CD14-positive monocyte (primary cell): ENCODE measurements at regions not wholly inside any gene's neighbourhood (a gene's known extent, or its start where the extent isn't known, plus 50 kb on each side); places are given as distances from the start of the nearest gene placed in this dataset.

Source experiments
- DNase-seq, 3 donors: peaks; one replicate each; pipeline ENCODE4 v3.0.0-alpha.2; 2011 to 2022
- H2AFZ ChIP-seq: 2 replicates; pipeline ENCODE4 v1.6.0; 2012; ENCODE audit warnings: mild to moderate bottlenecking, low read depth, low read length, inconsistent platforms; ENCODE audit not compliant: insufficient read depth, poor library complexity, severe bottlenecking
- H3K27ac ChIP-seq, 2 donors: 1 replicate in 1 of 2; 2 replicates in 1 of 2; pipeline ENCODE4 v1.5.1; 2012 to 2013; ENCODE audit warnings: low read length in 2 of 2, control low read depth in 1 of 2, inconsistent platforms in 1 of 2, low read depth in 1 of 2, mild to moderate bottlenecking in 1 of 2
- H3K27me3 ChIP-seq, 2 donors: one replicate each; pipeline versions ENCODE4 v1.6.0 to v1.6.1; 2011 to 2013; ENCODE audit warnings: low read length in 2 of 2; ENCODE audit not compliant: control insufficient read depth in 2 of 2, insufficient read depth in 2 of 2
- H3K36me3 ChIP-seq, 2 donors: replicated peaks in 1 of 2; 1 replicate in 1 of 2; 2 replicates in 1 of 2; pipeline versions ENCODE4 v1.5.1 to v1.6.1; 2012 to 2013; ENCODE audit warnings: low read length in 2 of 2, control low read depth in 1 of 2, inconsistent platforms in 1 of 2, mild to moderate bottlenecking in 1 of 2; ENCODE audit not compliant: insufficient read depth in 2 of 2, control insufficient read depth in 1 of 2
- H3K4me1 ChIP-seq, 2 donors: 1 replicate in 1 of 2; 2 replicates in 1 of 2; pipeline versions ENCODE4 v1.5.1 to v1.6.1; 2012 to 2013; ENCODE audit warnings: low read length in 2 of 2, control low read depth in 1 of 2, inconsistent platforms in 1 of 2, mild to moderate bottlenecking in 1 of 2, moderate library complexity in 1 of 2; ENCODE audit not compliant: insufficient read depth in 2 of 2, control insufficient read depth in 1 of 2
- H3K4me2 ChIP-seq: replicated peaks from 2 replicates; pipeline ENCODE3; 2012; ENCODE audit warnings: low read length, moderate library complexity, mild to moderate bottlenecking; ENCODE audit not compliant: poor library complexity, severe bottlenecking; ENCODE audit errors: extremely low read depth
- H3K4me3 ChIP-seq, 3 experiments: fragments of 200-600 bp in 1 of 3; sonication (generic) in 1 of 3; replicated peaks in 1 of 3; 1 replicate in 2 of 3; 2 replicates in 1 of 3; pipeline ENCODE4 v1.5.1; 2011 to 2013; ENCODE audit warnings: low read length in 3 of 3, mild to moderate bottlenecking in 3 of 3, control low read depth in 2 of 3, low read depth in 2 of 3, inconsistent platforms in 1 of 3, moderate library complexity in 1 of 3
- H3K79me2 ChIP-seq: 2 replicates; pipeline ENCODE4 v1.6.0; 2012; ENCODE audit warnings: mild to moderate bottlenecking, control low read depth, inconsistent platforms, low read length, moderate library complexity; ENCODE audit not compliant: insufficient read depth
- H3K9ac ChIP-seq: 2 replicates; pipeline ENCODE4 v1.6.0; 2017; ENCODE audit warnings: low read length, mild to moderate bottlenecking; ENCODE audit not compliant: insufficient read depth, poor library complexity, severe bottlenecking
- H3K9me3 ChIP-seq, 2 donors: replicated peaks in 1 of 2; 1 replicate in 1 of 2; 2 replicates in 1 of 2; pipeline versions ENCODE4 v1.5.1 to v1.6.1; 2012 to 2013; ENCODE audit warnings: low read length in 2 of 2, control low read depth in 1 of 2; ENCODE audit not compliant: control insufficient read depth in 1 of 2, insufficient read depth in 1 of 2
- H4K20me1 ChIP-seq: 2 replicates; pipeline ENCODE4 v1.6.0; 2012; ENCODE audit warnings: mild to moderate bottlenecking, low read length, control low read depth, moderate library complexity; ENCODE audit not compliant: insufficient read depth
- H3K27ac Mint-ChIP-seq, 7 donors: one replicate each; pipeline ENCODE4 v1.8.0; 2020; ENCODE audit warnings: mild to moderate bottlenecking in 7 of 7, mixed read lengths in 7 of 7, moderate library complexity in 6 of 7, inconsistent platforms in 2 of 7
- H3K27me3 Mint-ChIP-seq, 3 donors: one replicate each; pipeline ENCODE4 v1.8.0; 2021 to 2022; ENCODE audit warnings: low read depth in 3 of 3, mild to moderate bottlenecking in 3 of 3, mixed read lengths in 3 of 3, moderate library complexity in 3 of 3, inconsistent platforms in 1 of 3
- H3K36me3 Mint-ChIP-seq, 2 donors: one replicate each; pipeline ENCODE4 v1.8.0; 2020; ENCODE audit warnings: mixed read lengths in 2 of 2, inconsistent platforms in 1 of 2, mild to moderate bottlenecking in 1 of 2
- H3K4me1 Mint-ChIP-seq: one replicate; pipeline ENCODE4 v1.8.0; 2020; ENCODE audit warnings: mild to moderate bottlenecking, mixed read lengths
- H3K4me3 Mint-ChIP-seq, 2 donors: one replicate each; pipeline ENCODE4 v1.8.0; 2020; ENCODE audit warnings: mild to moderate bottlenecking in 2 of 2, mixed read lengths in 2 of 2, moderate library complexity in 1 of 2
- H3K9me3 Mint-ChIP-seq, 7 donors: one replicate each; pipeline ENCODE4 v1.8.0; 2020 to 2022; ENCODE audit warnings: mixed read lengths in 7 of 7, mild to moderate bottlenecking in 6 of 7, moderate library complexity in 6 of 7, inconsistent platforms in 2 of 7
- WGBS: methylation state at CpG from one replicate; pipeline ENCODE4 v1.1.5; 2013; ENCODE audit warnings: missing lambda C conversion rate; ENCODE audit not compliant: insufficient coverage; 5-methylcytosine and 5-hydroxymethylcytosine counted together
- intact Hi-C, 2 donors: fragments of 100-400 bp; cut with micrococcal nuclease; formaldehyde crosslinking; loops; one replicate each; pipeline versions ENCODE4 v1.15.0 to v1.15.1; 2023
- TF ChIP-seq, protein P1 (sequence below): fragments of 200-600 bp; IDR thresholded peaks from one replicate; pipeline ENCODE4 v1.8.0; 2022; ENCODE audit warnings: antibody characterized with exemption, mild to moderate bottlenecking

DNA sequence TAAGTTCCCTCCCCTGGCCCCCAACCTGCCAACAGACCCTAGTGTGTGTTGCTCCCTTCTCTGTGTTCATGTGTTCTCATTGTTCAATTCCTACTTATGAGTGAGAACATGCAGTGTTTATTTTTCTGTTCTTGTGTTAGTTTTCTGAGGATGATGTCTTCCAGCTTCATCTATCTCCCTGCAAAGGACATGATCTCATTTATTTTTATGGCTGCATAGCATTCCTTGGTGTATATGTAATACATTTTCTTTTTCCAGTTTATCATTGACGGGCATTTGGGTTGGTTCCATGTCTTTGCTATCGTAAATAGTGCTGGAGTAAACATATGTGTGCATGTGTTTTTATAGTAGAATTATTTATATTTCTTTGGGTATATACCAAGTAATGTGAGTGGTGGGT lies 602.2 kb downstream of the DSC3 start:
- TF ChIP-seq, protein P1, sequence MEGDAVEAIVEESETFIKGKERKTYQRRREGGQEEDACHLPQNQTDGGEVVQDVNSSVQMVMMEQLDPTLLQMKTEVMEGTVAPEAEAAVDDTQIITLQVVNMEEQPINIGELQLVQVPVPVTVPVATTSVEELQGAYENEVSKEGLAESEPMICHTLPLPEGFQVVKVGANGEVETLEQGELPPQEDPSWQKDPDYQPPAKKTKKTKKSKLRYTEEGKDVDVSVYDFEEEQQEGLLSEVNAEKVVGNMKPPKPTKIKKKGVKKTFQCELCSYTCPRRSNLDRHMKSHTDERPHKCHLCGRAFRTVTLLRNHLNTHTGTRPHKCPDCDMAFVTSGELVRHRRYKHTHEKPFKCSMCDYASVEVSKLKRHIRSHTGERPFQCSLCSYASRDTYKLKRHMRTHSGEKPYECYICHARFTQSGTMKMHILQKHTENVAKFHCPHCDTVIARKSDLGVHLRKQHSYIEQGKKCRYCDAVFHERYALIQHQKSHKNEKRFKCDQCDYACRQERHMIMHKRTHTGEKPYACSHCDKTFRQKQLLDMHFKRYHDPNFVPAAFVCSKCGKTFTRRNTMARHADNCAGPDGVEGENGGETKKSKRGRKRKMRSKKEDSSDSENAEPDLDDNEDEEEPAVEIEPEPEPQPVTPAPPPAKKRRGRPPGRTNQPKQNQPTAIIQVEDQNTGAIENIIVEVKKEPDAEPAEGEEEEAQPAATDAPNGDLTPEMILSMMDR: no peak

DNA sequence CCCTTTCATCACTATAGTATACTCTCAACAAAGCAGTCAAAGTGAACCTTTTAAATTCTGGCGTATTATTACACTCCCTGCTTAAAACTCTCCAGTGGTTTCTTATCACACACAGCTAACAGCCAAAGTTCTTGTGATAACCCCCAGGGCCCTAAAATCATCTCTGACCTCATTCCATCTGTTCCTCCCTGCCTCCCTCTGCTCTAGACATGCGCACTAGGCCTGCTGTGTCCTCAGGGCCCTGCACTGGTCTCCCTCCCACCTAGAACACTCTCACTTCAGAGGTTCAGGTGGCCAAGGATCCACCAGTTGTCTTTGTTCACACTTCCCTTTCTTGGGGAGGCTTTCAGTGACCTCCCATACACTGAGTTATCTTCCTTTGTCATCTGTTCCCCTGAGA lies 603.4 kb downstream of the DSC3 start:
- no peaks in the 10 kb centered on the region for H3K79me2 ChIP-seq
- Mint-ChIP-seq H3K9me3 (peaks cover 0 to 2% (median 0%) of the 10 kb centered on the region in 7 donors), H3K27me3 (no peaks in the 10 kb centered on the region), H3K27ac (no peak overlapping the region), H3K4me3 (no peak overlapping the region), H3K36me3 (no peaks in the 10 kb centered on the region), H3K4me1 (no peaks in the 10 kb centered on the region)
- no peak overlapping the region for H3K4me3 ChIP-seq
- no peak overlapping the region for H3K9ac ChIP-seq
- H3K27ac ChIP-seq: no peak overlapping the region
- no peaks in the 10 kb centered on the region for H3K4me1 ChIP-seq
- H3K36me3 ChIP-seq: no peaks in the 10 kb centered on the region
- peaks cover 0 to 3% of the 10 kb centered on the region in 2 donors for H3K9me3 ChIP-seq
- no peak overlapping the region for H2AFZ ChIP-seq
- DNase-seq: no peak
- no peak overlapping the region for H3K4me2 ChIP-seq
- TF ChIP-seq, protein P1: no peak
- intact Hi-C loops: no loop called here
- WGBS: 91% methylated on average over 2 of the region's 2 CpGs
- H3K27me3 ChIP-seq: no peaks in the 10 kb centered on the region
- H4K20me1 ChIP-seq: no peaks in the 10 kb centered on the region

More for the DNA sequence above, 602.2 kb downstream of the DSC3 start:
- Histone ChIP-seq H3K27me3 (no peaks in the 10 kb centered on the region), H2AFZ (no peak overlapping the region), H4K20me1 (no peaks in the 10 kb centered on the region), H3K9ac (no peak overlapping the region), H3K9me3 (peaks cover 0 to 3% of the 10 kb centered on the region in 2 donors), H3K4me1 (no peaks in the 10 kb centered on the region), H3K27ac (no peak overlapping the region), H3K4me3 (no peak overlapping the region), H3K36me3 (no peaks in the 10 kb centered on the region), H3K4me2 (no peak overlapping the region), H3K79me2 (no peaks in the 10 kb centered on the region)
- H3K4me3 Mint-ChIP-seq: no peak overlapping the region
- no peaks in the 10 kb centered on the region for H3K36me3 Mint-ChIP-seq
- no peak overlapping the region for H3K27ac Mint-ChIP-seq
- no peaks in the 10 kb centered on the region for H3K27me3 Mint-ChIP-seq
- H3K4me1 Mint-ChIP-seq: no peaks in the 10 kb centered on the region
- intact Hi-C loops: no loop called here
- no peak for DNase-seq
- WGBS: no CpG with 5 or more reads among the region's 2 CpGs
- peaks cover 0 to 2% (median 0%) of the 10 kb centered on the region in 7 donors for H3K9me3 Mint-ChIP-seq
